OCI-LY3 (cell line): ENCODE measurements at regions not wholly inside any gene's neighbourhood (a gene's known extent, or its start where the extent isn't known, plus 50 kb on each side); places are given as distances from the start of the nearest gene placed in this dataset.

Experiments
- CTCF ChIP-seq: fragments of 200-600, 300-600 bp; sonication (generic); IDR thresholded peaks from 2 replicates; pipeline ENCODE4 v1.5.1; 2014; ENCODE audit warnings: antibody characterized with exemption, low read length, low read depth
- EZH2phosphoT487 ChIP-seq: fragments of 200-600 bp; shearing (Covaris generic); IDR thresholded peaks from 2 replicates; pipeline ENCODE4 v1.6.1; 2018; ENCODE audit warnings: antibody characterized with exemption, mixed run types, low read depth

- TF ChIP-seq CTCF (no peak), EZH2phosphoT487 (no peak)
Measured at GRCh38 chr1:200265104-200265503, 144.7 kb downstream of the ZNF281 start.
